ENCODE measurements at regions not wholly inside any gene's neighbourhood (a gene's known extent, or its start where the extent isn't known, plus 50 kb on each side); places are given as distances from the start of the nearest gene placed in this dataset.

DNA sequence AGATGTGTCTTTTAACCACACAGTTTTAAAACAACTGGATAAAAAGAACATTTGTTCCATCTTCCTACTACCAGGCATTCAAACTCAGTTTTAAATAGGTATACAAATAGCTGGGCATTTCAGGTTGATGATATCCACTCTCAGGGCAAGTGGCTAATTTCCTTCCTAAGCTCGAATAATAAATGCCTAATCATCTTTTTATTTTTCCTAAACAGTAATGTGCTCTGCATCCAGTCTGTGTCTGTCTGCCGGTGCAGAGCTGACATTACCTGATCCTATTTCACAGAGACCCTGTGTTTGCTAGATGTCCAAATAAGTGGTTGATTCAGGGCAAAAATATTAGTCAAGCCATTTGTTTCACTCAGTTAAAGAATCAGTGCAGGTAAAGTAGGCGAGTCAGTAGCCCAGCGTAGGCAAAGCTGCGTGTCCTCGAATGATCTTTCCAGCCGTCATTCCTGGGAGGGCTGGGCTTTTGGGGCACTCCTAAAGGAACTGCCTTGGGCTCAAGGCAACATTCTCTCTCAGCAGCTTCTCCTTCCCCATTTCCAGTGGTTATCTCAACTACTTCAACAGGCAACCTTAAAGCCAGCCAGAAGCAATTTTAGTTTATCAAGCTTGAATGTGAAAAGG is 74.2 kb upstream of the BMP2 start:
- no peak for DNase-seq (ENCODE audit: low spot score)

DNA sequence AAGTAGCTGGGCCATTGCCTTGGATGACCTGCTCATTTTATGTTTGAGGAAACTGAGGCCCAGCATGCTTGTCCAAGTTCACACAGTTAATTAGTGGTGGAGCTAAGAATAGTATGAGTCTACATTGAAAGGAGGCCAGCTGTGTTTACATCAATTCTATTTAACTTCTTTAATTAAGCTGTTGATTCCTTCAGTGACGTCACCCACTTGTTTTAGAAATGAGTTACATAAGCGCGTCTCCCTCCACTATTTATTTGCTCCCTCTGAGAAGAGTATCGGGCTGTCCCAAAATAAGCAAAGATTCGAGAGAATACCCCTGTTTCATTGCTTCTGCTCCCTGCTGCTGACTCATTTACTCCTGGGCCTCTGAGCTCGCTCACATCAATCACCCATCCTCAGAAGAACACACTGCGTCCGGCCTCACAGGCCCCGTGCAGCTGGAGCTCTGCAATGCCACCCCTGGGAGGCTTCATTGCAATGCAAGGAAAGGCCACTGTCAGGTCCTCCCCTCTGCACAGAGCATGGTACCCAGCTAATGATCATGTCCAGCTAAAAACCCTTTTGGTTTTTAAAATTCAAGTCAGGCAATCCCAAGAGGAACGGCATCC is 74.8 kb upstream of the BMP2 start:
- no peak for DNase-seq (ENCODE audit: low spot score)

DNA sequence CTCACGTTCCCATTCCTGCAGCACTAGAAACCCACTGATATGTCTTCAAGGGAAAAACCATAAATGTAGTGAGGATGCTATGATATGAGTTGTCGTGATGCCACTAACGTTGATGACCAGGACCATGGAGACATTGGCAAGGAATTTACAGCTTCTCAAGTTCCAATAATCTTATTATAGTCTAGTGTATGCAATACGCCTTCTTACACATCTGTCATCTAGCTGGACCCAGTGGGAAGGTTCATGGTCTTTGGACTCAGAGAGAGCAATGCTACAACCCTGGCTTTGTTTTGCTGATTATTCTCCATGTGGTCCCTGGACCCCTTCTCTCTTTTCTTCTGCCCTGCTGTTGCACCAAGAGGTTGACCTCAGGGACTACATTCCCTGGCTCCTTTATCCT is 76.0 kb upstream of the BMP2 start:
- no peak for DNase-seq (ENCODE audit: low spot score)

DNA sequence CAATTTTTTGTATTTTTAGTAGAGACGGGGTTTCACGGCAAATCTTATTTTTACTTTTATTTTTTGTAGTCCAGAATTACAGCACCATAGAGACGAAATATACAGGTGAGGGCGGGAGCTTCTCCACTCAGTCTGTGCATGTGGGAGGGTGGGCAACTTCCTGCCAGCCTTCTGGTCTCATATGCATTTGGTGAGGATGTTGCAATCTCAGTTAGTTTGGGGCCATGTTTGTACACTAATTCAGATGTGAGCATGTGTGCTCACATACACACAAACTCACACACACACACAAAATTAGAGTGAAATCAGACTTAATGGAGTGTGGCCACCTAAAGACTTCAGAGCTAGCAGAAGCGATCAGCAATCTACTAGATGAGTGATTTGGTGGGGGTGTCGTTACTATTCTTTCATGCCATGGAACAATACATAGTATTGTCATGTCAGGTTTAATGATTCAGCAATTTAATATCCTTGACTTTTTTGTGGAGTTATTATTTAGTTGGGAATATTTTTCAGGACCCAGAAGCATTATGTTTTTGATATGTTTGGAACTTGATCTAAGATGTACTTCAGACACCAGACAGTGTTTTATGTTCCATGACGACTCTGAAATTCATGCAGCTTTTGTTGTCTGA is 78.0 kb upstream of the BMP2 start:
- DNase-seq (ENCODE audit: low spot score) = no peak

DNA sequence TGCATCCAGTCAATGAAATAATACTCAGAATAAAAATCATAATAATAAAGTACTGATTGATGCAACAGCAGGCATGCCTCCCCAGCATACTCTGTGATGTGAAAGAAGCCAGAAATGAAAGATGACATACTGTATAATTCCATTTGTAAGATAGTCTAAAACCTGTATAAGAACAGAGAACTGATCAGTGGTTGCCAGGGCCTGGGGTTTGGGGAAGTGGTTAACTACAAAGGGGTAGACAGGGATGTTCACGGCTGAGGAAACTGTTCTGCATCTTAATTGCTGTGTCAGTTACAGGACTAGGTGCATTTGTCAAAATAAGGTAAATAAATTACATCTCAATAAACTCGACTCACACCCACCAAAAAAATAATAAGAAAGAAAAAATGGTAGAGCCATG is 81.3 kb upstream of the BMP2 start:
- DNase-seq (ENCODE audit: low spot score) = no peak

DNA sequence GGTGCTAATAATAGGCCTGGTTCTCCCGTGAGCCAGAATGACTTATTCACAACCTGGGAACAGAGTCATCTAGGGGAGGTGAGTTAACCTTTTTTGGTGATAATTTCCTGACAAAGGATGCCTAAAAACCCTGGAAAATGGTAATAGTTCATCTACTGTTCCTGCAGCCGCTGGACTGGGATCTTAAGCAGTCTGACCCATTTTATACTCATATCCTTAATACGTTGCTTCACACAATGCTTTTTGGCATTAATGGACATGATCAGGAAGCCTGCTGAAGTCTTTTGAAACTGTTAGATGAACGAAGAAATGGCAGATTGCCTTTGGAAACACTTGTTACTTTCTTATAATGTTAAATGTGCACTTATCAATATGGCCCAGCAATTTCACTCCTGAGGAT is 81.9 kb upstream of the BMP2 start:
- DNase-seq (ENCODE audit: low spot score) = no peak

DNA sequence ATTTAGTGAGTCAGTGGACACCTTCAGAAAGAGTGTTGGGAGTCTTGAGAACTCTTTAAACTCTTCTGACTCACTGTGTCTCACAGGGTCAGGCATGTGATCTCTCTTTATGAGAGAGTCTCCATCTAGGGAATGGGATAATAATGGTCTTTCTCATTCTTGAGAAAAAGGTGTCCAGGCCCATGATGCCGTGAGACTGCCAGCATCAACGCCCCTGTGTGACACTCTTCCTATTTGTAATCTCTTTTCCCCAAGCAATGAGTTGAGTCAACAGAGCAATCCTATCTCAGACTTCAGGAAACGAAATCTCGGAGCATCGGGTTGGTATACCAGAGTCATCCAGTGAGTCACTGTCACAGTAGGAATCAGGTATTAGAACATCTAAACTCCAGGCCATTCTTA is 82.3 kb upstream of the BMP2 start:
- DNase-seq (ENCODE audit: low spot score) = no peak

DNA sequence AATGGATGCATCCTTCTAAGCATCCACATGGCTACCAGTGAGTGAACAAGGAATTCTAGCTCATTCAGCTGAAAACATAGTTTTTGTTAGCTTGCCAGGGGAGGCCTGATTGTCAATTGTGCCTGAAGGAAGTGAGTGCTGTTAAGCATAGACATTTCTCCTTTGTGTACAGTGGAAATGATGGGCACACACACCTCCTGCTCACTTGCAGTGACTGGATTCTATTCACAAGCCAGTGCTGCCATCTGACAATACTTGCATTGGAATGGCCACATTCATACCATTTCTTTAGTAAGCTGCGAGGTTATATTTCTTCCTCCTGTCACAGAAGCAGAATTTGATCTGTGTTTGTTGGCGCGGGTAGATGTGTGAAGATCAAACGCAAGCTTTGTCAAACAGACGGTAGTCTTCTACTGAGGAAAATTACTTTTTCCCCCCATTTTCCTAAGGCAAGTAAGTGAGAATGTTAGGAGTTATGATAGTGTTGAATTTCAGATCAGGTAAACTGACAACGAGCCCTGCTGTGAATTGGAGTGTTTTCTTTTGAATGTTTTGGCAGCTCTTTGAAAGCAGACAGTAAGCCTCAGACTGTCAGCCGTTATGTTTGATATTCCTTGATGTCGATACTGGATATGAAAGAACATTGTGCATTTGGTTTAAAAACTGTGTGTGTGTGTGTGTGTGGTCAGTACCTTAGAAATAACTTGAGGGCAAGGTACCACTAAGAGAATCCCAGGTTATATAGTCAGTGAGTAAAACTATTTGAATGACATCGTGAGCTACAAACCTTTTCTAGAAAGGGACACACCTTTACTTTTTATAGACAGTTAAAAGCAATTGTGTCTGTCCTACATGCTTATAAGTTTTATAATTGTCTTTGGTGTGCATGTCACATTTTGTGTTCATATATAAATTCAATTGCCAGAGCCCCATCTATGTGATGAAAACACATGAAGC is 84.2 kb upstream of the BMP2 start:
- no peak for DNase-seq (ENCODE audit: low spot score)

DNA sequence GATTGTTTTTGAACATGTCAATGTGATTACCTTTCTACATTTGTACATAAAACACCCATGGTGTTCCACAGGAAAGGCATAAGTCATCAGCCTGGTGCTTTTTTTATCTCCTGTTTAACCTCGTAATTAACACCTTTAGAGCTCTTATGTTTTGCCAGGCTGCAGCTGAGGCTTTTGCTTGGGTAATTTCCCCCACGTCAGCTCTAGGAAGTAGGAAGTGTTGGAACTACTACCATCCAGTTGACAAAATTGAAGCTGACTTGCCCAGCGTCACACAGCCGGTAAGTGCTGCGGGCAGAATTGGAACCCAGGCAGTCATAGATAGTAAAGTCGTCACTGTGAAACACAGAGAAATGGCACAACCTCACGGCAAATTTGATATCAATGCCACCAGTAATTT is 86.6 kb upstream of the BMP2 start:
- DNase-seq (ENCODE audit: low spot score) = no peak

DNA sequence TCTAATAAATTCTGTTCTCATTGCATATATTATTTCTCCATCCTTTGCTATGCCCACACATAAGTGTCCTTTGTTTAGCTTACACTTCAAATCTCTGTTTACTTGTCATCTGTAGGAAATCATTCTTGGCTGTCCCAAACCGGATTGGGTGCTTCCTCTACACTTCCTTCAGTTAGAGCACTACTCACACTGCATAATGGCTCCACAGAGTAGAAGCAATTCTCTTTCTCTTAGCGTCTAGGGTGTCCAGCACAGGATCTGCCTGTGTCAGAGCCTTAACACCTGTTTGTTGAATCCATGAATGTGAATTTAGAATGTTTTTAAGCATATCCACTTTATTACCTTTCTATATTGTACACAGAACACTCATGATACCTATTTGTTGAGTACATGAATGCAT is 87.0 kb upstream of the BMP2 start:
- DNase-seq (ENCODE audit: low spot score) = no peak

DNA sequence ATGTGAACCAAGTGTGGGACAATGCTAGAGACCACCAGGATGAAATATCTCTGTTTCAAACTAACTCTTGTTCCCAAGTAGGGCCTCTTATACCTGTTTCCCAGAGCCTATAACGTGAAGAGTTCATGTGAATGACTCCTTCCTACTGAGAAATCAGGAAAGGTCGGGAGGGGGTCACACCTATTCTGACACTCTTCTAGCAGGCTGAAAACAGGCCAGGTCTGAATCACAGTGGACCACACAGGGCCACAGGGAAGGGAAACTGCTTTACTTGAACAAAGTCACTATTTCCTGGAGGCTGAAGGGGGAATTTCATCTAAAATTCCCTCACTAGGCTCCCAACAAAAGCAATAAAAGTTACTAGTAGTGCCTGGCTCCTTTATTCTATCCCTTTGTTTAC is 88.4 kb upstream of the BMP2 start:
- no peak for DNase-seq (ENCODE audit: low spot score)

DNA sequence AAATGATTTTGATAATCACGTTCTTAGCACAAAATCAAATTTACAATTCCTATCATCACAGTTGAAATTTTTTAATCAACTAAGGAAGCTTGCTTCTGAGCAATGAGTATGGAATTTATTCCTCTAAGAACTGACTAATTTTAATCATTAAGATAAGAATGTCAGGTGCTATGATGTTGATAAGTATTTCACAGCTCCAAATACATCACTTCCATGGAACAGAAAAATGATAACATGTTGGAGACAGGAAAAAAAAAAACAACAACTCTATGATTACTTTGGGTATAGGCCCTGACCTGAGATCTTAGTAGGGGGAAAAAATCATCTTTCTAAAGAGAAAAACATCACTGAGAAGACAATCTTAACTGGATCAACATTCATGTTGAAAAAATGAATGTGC is 89.4 kb upstream of the BMP2 start:
- no peak for DNase-seq (ENCODE audit: low spot score)

DNA sequence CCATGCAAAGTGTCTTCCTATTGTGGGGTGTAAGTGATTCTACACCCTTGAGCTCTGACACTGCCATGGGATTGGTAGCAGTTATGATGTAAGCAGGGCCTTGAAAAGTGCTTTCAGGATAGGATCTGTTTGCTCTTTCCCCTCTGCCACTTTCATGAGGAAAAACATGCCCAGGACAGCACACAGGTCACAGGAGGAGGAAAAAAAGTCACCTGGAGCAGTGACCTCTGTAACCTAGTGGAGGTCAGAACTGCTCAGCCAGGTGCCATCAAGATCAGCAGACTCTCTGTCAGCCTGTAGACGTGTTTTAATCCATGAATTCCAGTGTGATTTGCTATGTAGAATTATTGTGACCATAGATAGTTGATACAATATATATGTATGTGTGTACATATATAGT is 92.7 kb upstream of the BMP2 start:
- no peak for DNase-seq (ENCODE audit: low spot score)

DNA sequence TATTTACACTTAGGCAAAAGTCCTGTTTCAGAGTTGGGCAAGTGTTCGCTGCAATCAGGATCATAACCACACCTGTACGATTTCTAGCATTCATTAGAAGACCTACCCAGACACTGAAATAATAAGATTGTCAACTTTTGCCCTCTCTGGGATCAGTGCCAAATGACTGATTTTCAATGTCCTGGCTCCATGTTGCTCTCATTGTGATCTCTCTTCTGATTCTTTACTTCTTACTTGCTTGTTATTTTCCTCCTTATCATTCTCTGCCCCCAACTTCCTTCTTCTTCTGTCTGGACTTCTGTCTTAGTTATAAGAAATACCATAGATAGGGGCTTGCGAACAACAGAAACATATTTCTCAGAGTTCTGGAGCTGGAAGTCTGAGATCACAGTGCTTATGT is 94.4 kb upstream of the BMP2 start:
- DNase-seq (ENCODE audit: low spot score) = no peak

DNA sequence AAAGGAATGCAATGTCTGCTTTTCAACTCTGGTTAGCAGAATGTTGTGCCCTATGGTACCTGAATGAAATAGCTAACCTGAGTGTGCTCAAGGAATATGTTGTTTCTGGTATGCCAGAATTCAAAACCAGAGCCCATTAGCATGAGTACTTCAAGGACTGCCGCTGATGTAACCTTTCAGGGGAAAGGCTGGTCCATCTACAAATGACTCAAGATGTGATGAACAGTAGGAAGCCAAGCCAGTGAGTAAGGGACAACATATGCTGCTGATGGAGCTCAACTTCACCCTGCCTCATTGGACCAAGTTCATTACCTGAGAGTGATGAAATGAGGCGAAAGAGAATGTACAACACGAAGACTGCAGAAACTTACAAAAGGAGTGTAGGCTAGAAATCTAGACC is 95.7 kb upstream of the BMP2 start:
- no peak for DNase-seq (ENCODE audit: low spot score)

DNA sequence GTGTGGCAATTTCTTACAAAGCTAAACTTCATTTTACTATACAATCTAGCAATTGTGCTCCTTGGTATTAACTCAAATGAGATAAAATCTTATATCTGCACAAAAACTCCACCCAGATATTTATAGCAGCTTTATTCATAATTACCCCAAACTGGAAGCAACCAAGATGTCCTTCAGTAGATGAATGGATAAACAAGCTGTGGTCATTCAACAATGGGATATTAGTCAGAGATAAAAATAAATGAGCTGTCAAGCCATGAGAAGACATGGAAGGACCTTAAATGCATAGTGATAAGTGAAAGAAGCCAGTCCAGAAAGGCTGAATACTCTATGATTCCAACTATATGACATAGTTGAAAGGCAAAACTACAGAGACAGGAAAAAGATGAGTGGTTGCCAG is 98.9 kb upstream of the BMP2 start:
- DNase-seq (ENCODE audit: low spot score) = no peak

DNA sequence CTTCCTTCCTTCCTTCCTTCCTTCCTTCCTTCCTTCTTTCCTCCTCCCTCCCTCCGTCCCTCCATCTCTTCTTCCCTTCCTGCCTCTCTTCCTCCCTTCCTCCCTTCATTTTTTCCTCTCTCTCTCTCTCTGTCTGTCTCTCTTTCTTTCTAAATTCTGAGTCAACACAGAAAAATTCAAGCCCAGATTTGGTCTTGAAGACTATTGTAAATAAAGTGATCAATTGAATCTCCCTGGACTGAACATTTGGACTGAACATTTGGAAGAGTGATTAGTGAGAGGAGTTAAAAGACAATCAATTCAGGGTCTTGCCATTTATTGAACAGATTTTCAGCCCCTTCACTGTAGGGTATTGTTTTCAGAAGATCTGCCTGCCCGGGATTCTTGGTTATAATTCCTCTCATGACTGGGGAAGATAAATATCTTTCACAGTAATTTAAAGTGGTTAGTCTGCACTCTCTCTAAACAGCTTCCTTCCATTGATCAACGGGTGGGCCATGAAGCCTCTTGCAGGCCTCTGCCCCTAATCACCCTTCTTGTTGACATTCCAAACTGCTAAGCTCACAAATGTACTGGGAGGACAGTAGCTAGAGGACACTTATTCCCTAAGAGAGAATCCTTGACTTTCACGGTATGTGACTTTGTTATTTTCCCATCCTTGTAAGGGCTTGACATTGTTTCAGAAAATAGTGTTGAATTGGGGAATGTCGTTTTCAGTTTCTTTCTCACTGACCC is 101.7 kb upstream of the BMP2 start:
- DNase-seq (ENCODE audit: low spot score) = no peak

DNA sequence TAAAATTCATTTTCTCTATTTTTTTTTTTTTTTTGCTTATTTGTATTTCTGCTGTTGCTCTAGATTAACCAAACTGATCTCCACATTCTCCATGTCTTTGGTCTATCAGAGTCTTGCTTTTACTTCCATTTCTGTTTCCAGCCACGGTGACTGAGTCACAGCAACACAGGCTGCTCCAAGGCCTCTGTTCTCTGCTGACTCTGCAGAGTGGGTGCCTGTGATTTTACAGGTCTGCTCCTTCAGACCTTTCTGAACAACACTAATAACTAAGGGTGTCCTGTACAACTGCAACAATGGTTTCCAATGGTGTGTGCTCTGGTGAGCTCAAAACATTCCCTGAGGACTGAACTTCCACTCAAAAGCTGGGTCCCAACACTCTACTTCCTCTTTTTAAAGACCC is 102.3 kb upstream of the BMP2 start:
- no peak for DNase-seq (ENCODE audit: low spot score)

DNA sequence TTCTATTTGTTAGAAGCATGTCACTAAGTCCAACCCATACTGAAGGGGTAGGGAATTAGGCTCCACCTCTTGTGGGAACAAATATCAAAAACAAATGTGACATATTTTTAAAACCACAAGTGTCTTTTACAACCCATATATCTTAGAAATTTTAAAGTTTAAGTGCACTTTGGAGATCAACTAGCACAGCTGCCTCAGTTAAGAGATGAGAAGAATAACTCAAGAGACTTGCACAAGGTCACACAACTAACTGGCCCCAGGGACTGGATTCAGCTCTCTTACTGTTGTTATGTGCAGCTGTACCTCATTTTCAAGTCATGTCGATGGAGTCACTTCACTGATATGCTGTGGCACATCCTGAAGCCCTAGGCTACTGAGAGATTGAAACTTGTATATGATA is 102.9 kb upstream of the BMP2 start:
- DNase-seq (ENCODE audit: low spot score) = no peak

DNA sequence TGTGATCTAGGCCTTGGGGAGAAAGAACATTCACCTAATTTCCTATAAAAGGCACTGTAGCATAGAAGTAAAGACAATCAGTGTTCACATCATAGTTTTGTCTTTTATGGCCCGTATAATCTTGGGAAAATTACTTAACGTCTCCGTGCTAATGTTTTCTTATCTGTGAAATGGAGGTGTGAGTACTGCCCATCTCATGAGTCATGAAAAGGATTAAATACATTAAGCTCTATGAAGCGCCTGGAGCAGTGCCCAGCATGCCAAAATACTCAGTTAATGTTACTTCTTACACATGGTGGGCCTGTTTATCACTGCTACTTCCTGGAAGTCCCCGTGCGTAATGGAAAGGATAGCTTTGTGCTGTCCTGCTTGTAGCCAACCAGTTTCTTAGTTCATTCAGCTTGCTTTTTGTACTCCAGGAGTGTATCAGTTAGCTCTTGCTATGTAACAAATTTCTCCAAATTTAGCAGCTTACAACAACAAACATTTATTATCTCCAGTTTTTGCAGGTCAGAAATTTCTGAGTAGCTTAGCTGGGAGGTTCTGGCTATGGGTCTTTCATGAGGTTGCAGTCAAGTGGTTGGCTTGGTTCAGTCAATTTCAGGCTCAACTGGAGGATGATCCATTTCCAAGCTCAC is 103.6 kb upstream of the BMP2 start:
- no peak for DNase-seq (ENCODE audit: low spot score)

DNA sequence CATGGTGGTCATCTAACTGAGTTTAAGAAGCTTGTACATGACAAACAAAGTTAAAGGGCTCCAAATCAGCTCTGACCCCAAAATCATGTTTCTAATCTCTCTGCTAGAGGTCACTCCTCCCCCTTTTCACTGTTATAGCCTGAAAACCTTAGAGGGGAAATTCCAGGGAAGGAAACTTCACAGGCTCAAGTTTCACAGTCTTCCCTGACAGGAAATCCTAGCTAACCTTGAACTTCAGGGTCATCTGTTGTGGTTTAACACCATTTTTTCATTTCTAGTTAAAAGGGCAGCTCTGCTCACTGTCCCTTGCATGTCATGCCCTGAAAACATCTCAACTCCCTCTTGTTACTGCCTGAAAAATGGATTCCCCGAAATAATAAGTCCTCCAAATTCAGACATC is 104.4 kb upstream of the BMP2 start:
- DNase-seq (ENCODE audit: low spot score) = no peak

DNA sequence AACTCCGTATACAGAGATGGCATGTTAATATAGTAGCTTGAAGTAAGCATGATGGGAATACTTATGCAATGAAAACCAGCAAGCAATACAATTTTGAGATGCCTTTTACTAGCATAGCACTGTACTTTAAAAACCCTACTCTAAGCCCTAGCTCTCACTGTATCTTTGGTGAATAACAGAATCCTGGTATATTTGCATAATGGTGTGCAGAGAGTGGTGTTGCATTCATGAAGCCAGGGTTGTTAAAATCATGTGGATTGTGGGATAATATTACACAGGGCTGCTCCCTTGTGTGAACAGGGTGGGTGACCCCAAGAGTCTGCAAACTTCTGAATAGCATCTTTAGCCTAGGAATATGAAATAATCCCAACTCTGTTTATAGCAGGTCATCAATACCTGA is 105.2 kb upstream of the BMP2 start:
- DNase-seq (ENCODE audit: low spot score) = no peak

Measured in germinal center (tissue), 1 donor.